Fibroblast of pulmonary artery (primary cell): ENCODE measurements at regions not wholly inside any gene's neighbourhood (a gene's known extent, or its start where the extent isn't known, plus 50 kb on each side); places are given as distances from the start of the nearest gene placed in this dataset.

Experiments
- DNase-seq: peaks from one replicate; pipeline ENCODE4 v3.0.0-alpha.2; 2010; ENCODE audit warnings: low read depth
- H3K4me3 ChIP-seq: replicated peaks from 2 replicates; pipeline ENCODE4 v1.5.1; 2011; ENCODE audit warnings: low read depth, mild to moderate bottlenecking, control low read depth, low read length, moderate library complexity
- CTCF ChIP-seq: IDR thresholded peaks from 2 replicates; pipeline ENCODE4 v1.5.1; 2011; ENCODE audit warnings: mild to moderate bottlenecking, control low read depth, low read length, inconsistent platforms; ENCODE audit errors: missing control alignments

- no peak for DNase-seq
- TF ChIP-seq CTCF = no peak
- H3K4me3 ChIP-seq = no peak overlapping the region
Observed at GRCh38 chr1:164479242-164479641, 79.7 kb upstream of the PBX1 start.

- no peak overlapping the region for H3K4me3 ChIP-seq
- TF ChIP-seq CTCF = no peak
- no peak for DNase-seq
Observed at GRCh38 chr1:164480285-164480907, 78.6 kb upstream of the PBX1 start.

GRCh38 chr1:164495905-164496304, 63.1 kb upstream of the PBX1 start:
- no peak for TF ChIP-seq CTCF
- DNase-seq = no peak
- H3K4me3 ChIP-seq = no peak overlapping the region

- no peak for DNase-seq
- H3K4me3 ChIP-seq = no peak overlapping the region
- no peak for TF ChIP-seq CTCF
Observed at GRCh38 chr1:164498792-164499191, 60.2 kb upstream of the PBX1 start.

GRCh38 chr1:164504749-164505148, 54.2 kb upstream of the PBX1 start:
- DNase-seq = peak; percentile 47
- no peak overlapping the region for H3K4me3 ChIP-seq
- no peak for TF ChIP-seq CTCF
